Hepatocyte (in vitro differentiated cells): ENCODE measurements at regions not wholly inside any gene's neighbourhood (a gene's known extent, or its start where the extent isn't known, plus 50 kb on each side); places are given as distances from the start of the nearest gene placed in this dataset.

ENCODE experiments used
- EZH2 ChIP-seq: fragments of 200-600 bp; sonication (generic); IDR thresholded peaks from 2 replicates; pipeline ENCODE4 v1.6.1; 2016; ENCODE audit warnings: antibody characterized with exemption, mild to moderate bottlenecking, borderline replicate concordance
- TF ChIP-seq, protein P1 (sequence below): fragments of 200-600 bp; sonication (generic); IDR thresholded peaks from 2 replicates; pipeline ENCODE4 v1.5.1; 2016; ENCODE audit warnings: antibody characterized with exemption, mild to moderate bottlenecking; ENCODE audit not compliant: poor library complexity

DNA sequence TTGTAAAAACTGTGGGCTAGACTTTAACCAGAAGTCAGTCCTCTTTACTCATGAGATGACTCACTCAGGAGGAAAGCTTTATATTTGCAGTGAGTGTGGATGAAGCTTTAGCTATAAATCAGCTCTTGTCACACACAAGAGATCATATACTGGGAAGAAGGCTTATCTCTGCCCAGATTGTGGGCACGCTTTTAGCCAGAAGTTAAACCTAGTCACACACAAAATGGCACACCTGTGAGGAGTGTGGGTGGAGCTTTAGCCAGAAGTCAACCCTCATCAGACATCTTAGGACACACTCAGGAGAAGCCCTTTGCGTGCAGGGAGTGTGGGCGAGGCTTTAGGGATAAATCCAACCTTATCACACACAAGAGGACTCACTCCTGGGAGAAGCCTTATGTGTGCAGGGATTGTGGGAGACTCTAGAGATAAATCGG lies 706.9 kb upstream of the LUZP2 start:
- TF ChIP-seq, protein P1, sequence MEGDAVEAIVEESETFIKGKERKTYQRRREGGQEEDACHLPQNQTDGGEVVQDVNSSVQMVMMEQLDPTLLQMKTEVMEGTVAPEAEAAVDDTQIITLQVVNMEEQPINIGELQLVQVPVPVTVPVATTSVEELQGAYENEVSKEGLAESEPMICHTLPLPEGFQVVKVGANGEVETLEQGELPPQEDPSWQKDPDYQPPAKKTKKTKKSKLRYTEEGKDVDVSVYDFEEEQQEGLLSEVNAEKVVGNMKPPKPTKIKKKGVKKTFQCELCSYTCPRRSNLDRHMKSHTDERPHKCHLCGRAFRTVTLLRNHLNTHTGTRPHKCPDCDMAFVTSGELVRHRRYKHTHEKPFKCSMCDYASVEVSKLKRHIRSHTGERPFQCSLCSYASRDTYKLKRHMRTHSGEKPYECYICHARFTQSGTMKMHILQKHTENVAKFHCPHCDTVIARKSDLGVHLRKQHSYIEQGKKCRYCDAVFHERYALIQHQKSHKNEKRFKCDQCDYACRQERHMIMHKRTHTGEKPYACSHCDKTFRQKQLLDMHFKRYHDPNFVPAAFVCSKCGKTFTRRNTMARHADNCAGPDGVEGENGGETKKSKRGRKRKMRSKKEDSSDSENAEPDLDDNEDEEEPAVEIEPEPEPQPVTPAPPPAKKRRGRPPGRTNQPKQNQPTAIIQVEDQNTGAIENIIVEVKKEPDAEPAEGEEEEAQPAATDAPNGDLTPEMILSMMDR: no peak
- TF ChIP-seq EZH2: no peak
